Parathyroid adenoma (tissue), 2 donors: ENCODE measurements at regions not wholly inside any gene's neighbourhood (a gene's known extent, or its start where the extent isn't known, plus 50 kb on each side); places are given as distances from the start of the nearest gene placed in this dataset.

Experiments
- H2AFZ ChIP-seq: fragments of 300-600 bp; sonication (generic); one replicate; pipeline ENCODE4 v1.7.0; 2017; ENCODE audit warnings: antibody characterized with exemption, mild to moderate bottlenecking
- H3K27ac ChIP-seq: fragments of 300-600 bp; sonication (generic); one replicate; pipeline ENCODE4 v1.7.0; 2017
- H3K27me3 ChIP-seq: fragments of 300-600 bp; sonication (generic); one replicate; pipeline ENCODE4 v1.7.0; 2017; ENCODE audit warnings: low read length; ENCODE audit not compliant: control insufficient read depth, insufficient read depth
- H3K36me3 ChIP-seq: fragments of 300-600 bp; sonication (generic); one replicate; pipeline ENCODE4 v1.7.0; 2017; ENCODE audit warnings: low read length; ENCODE audit not compliant: control insufficient read depth, insufficient read depth
- H3K4me1 ChIP-seq: fragments of 300-600 bp; sonication (generic); one replicate; pipeline ENCODE4 v1.7.0; 2017; ENCODE audit warnings: control low read depth
- H3K4me2 ChIP-seq: fragments of 300-600 bp; sonication (generic); one replicate; pipeline ENCODE4 v1.7.0; 2017; ENCODE audit warnings: low read length
- H3K4me3 ChIP-seq: fragments of 300-600 bp; sonication (generic); one replicate; pipeline ENCODE4 v1.7.0; 2017; ENCODE audit warnings: low read depth, low read length
- H3K79me2 ChIP-seq: fragments of 300-600 bp; sonication (generic); one replicate; pipeline ENCODE4 v1.7.0; 2017; ENCODE audit warnings: control low read depth
- H3K9ac ChIP-seq: fragments of 300-600 bp; sonication (generic); one replicate; pipeline ENCODE4 v1.7.0; 2017; ENCODE audit warnings: mild to moderate bottlenecking
- H3K9me3 ChIP-seq: fragments of 300-600 bp; sonication (generic); one replicate; pipeline ENCODE4 v1.7.0; 2017; ENCODE audit warnings: low read length; ENCODE audit not compliant: control insufficient read depth
- CTCF ChIP-seq: fragments of 300-600 bp; sonication (generic); IDR thresholded peaks from one replicate; pipeline ENCODE4 v1.7.0; 2017; ENCODE audit warnings: antibody characterized with exemption, mild to moderate bottlenecking
- donor health status: primary hyperparathyroidism.

GRCh38 chr4:24380957-24381665, 203.2 kb downstream of the DHX15 start:
- Histone ChIP-seq H3K36me3 (no peaks in the 10 kb centered on the region), H3K27me3 (no peaks in the 10 kb centered on the region)

GRCh38 chr4:24373704-24374103, 210.7 kb downstream of the DHX15 start:
- Histone ChIP-seq H3K9me3 (no peaks in the 10 kb centered on the region), H2AFZ (no peak overlapping the region), H3K27ac (no peak overlapping the region), H3K9ac (no peak overlapping the region), H3K27me3 (no peaks in the 10 kb centered on the region), H3K4me2 (no peak overlapping the region), H3K36me3 (no peaks in the 10 kb centered on the region), H3K4me3 (no peak overlapping the region), H3K79me2 (no peaks in the 10 kb centered on the region), H3K4me1 (no peaks in the 10 kb centered on the region)
- no peak for TF ChIP-seq CTCF

More at GRCh38 chr4:24380957-24381665, 203.2 kb downstream of the DHX15 start:
- Histone ChIP-seq H3K4me3 (no peak overlapping the region), H3K9me3 (no peaks in the 10 kb centered on the region), H2AFZ (no peak overlapping the region), H3K9ac (no peak overlapping the region), H3K27ac (no peak overlapping the region), H3K4me1 (no peaks in the 10 kb centered on the region), H3K79me2 (no peaks in the 10 kb centered on the region), H3K4me2 (no peak overlapping the region)
- no peak for TF ChIP-seq CTCF

- H3K4me2 ChIP-seq: no peak overlapping the region
- no peak overlapping the region for H3K27ac ChIP-seq
- no peak overlapping the region for H3K9ac ChIP-seq
- H3K79me2 ChIP-seq: no peaks in the 10 kb centered on the region
- no peaks in the 10 kb centered on the region for H3K4me1 ChIP-seq
- no peaks in the 10 kb centered on the region for H3K27me3 ChIP-seq
- no peak for TF ChIP-seq CTCF
- no peak overlapping the region for H2AFZ ChIP-seq
- no peaks in the 10 kb centered on the region for H3K9me3 ChIP-seq
- H3K36me3 ChIP-seq: no peaks in the 10 kb centered on the region
- no peak overlapping the region for H3K4me3 ChIP-seq
These were observed 211.5 kb downstream of the DHX15 start for GRCh38 chr4:24372881-24373280.

GRCh38 chr4:24372341-24372740, 212.0 kb downstream of the DHX15 start:
- no peak overlapping the region for H3K4me3 ChIP-seq
- H3K79me2 ChIP-seq: no peaks in the 10 kb centered on the region
- no peaks in the 10 kb centered on the region for H3K9me3 ChIP-seq
- H2AFZ ChIP-seq: no peak overlapping the region
- H3K27me3 ChIP-seq: no peaks in the 10 kb centered on the region
- H3K4me2 ChIP-seq: no peak overlapping the region
- H3K4me1 ChIP-seq: no peaks in the 10 kb centered on the region
- no peak for TF ChIP-seq CTCF
- no peaks in the 10 kb centered on the region for H3K36me3 ChIP-seq
- H3K27ac ChIP-seq: no peak overlapping the region
- no peak overlapping the region for H3K9ac ChIP-seq

- H3K4me2 ChIP-seq: no peak overlapping the region
- H3K9me3 ChIP-seq: no peaks in the 10 kb centered on the region
- no peaks in the 10 kb centered on the region for H3K36me3 ChIP-seq
- no peaks in the 10 kb centered on the region for H3K4me1 ChIP-seq
- no peak for TF ChIP-seq CTCF
- no peak overlapping the region for H3K9ac ChIP-seq
- H3K27me3 ChIP-seq: no peaks in the 10 kb centered on the region
- no peak overlapping the region for H2AFZ ChIP-seq
- no peak overlapping the region for H3K4me3 ChIP-seq
- H3K27ac ChIP-seq: no peak overlapping the region
- no peaks in the 10 kb centered on the region for H3K79me2 ChIP-seq
These were observed 213.9 kb downstream of the DHX15 start for GRCh38 chr4:24370421-24370820.
